ENCODE measurements at regions not wholly inside any gene's neighbourhood (a gene's known extent, or its start where the extent isn't known, plus 50 kb on each side); places are given as distances from the start of the nearest gene placed in this dataset.

DNA sequence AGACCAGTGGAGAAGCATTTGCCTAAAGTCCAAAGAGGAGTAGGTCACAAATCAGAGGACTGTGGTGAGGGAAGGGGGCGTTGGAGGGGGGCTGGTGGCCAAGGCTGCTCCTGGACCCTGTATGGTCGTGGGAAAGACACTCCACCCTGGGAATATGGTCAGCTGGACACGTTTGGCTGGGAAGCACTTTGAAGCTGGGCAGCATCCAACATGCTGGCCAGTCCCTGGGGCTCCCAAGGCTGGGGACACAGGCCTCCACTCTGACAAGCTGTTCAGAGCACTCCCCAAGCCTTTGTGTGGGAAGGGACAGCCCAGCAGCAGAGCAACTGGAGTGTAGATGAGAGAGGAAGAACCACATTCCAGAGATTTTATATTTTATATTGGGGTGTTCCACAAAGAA is 203.2 kb downstream of the ANKRD60 start (continued):
- TF ChIP-seq, protein P1, sequence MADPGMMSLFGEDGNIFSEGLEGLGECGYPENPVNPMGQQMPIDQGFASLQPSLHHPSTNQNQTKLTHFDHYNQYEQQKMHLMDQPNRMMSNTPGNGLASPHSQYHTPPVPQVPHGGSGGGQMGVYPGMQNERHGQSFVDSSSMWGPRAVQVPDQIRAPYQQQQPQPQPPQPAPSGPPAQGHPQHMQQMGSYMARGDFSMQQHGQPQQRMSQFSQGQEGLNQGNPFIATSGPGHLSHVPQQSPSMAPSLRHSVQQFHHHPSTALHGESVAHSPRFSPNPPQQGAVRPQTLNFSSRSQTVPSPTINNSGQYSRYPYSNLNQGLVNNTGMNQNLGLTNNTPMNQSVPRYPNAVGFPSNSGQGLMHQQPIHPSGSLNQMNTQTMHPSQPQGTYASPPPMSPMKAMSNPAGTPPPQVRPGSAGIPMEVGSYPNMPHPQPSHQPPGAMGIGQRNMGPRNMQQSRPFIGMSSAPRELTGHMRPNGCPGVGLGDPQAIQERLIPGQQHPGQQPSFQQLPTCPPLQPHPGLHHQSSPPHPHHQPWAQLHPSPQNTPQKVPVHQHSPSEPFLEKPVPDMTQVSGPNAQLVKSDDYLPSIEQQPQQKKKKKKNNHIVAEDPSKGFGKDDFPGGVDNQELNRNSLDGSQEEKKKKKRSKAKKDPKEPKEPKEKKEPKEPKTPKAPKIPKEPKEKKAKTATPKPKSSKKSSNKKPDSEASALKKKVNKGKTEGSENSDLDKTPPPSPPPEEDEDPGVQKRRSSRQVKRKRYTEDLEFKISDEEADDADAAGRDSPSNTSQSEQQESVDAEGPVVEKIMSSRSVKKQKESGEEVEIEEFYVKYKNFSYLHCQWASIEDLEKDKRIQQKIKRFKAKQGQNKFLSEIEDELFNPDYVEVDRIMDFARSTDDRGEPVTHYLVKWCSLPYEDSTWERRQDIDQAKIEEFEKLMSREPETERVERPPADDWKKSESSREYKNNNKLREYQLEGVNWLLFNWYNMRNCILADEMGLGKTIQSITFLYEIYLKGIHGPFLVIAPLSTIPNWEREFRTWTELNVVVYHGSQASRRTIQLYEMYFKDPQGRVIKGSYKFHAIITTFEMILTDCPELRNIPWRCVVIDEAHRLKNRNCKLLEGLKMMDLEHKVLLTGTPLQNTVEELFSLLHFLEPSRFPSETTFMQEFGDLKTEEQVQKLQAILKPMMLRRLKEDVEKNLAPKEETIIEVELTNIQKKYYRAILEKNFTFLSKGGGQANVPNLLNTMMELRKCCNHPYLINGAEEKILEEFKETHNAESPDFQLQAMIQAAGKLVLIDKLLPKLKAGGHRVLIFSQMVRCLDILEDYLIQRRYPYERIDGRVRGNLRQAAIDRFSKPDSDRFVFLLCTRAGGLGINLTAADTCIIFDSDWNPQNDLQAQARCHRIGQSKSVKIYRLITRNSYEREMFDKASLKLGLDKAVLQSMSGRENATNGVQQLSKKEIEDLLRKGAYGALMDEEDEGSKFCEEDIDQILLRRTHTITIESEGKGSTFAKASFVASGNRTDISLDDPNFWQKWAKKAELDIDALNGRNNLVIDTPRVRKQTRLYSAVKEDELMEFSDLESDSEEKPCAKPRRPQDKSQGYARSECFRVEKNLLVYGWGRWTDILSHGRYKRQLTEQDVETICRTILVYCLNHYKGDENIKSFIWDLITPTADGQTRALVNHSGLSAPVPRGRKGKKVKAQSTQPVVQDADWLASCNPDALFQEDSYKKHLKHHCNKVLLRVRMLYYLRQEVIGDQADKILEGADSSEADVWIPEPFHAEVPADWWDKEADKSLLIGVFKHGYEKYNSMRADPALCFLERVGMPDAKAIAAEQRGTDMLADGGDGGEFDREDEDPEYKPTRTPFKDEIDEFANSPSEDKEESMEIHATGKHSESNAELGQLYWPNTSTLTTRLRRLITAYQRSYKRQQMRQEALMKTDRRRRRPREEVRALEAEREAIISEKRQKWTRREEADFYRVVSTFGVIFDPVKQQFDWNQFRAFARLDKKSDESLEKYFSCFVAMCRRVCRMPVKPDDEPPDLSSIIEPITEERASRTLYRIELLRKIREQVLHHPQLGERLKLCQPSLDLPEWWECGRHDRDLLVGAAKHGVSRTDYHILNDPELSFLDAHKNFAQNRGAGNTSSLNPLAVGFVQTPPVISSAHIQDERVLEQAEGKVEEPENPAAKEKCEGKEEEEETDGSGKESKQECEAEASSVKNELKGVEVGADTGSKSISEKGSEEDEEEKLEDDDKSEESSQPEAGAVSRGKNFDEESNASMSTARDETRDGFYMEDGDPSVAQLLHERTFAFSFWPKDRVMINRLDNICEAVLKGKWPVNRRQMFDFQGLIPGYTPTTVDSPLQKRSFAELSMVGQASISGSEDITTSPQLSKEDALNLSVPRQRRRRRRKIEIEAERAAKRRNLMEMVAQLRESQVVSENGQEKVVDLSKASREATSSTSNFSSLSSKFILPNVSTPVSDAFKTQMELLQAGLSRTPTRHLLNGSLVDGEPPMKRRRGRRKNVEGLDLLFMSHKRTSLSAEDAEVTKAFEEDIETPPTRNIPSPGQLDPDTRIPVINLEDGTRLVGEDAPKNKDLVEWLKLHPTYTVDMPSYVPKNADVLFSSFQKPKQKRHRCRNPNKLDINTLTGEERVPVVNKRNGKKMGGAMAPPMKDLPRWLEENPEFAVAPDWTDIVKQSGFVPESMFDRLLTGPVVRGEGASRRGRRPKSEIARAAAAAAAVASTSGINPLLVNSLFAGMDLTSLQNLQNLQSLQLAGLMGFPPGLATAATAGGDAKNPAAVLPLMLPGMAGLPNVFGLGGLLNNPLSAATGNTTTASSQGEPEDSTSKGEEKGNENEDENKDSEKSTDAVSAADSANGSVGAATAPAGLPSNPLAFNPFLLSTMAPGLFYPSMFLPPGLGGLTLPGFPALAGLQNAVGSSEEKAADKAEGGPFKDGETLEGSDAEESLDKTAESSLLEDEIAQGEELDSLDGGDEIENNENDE (IDR thresholded peaks at IDR 0.05; ENCODE audit: insufficient replicate concordance, low read length) = no peak
- TF ChIP-seq JUND (IDR thresholded peaks at IDR 0.05; ENCODE audit: low read length) (no peak), FOSL1 (IDR thresholded peaks at IDR 0.05; ENCODE audit: insufficient read depth, low read depth, low read length) (no peak), SUZ12 (IDR thresholded peaks at IDR 0.05; ENCODE audit: low read length) (no peak), SP1 (IDR thresholded peaks at IDR 0.05; ENCODE audit: low read depth, low read length) (no peak), CTBP2 (IDR thresholded peaks at IDR 0.05; ENCODE audit: borderline replicate concordance, insufficient read depth, insufficient read length, low read length) (no peak), CBX8 (IDR thresholded peaks at IDR 0.05; ENCODE audit: borderline replicate concordance, low read depth, low read length) (no peak), ATF3 (IDR thresholded peaks at IDR 0.05; ENCODE audit: insufficient read depth, low read depth, low read length) (no peak), TAF1 (IDR thresholded peaks at IDR 0.05; ENCODE audit: low read depth, low read length) (no peak), TAF7 (optimal IDR thresholded peaks at IDR 0.05; ENCODE audit: borderline replicate concordance, low read depth, low read length) (no peak)

Measured in H1 (cell line).